ENCODE measurements at regions not wholly inside any gene's neighbourhood (a gene's known extent, or its start where the extent isn't known, plus 50 kb on each side); places are given as distances from the start of the nearest gene placed in this dataset.

- ChIA-PET POLR2A (no interaction called here), CTCF (no interaction called here)
- H3K36me3 ChIP-seq (ENCODE audit: control insufficient read depth in 2 of 2, insufficient read depth in 1 of 2, low read length in 2 of 2) = no peaks in the 10 kb centered on the region
- H3K27ac ChIP-seq (ENCODE audit: extremely low read depth, low read depth, low read length) = no peak overlapping the region
- TF ChIP-seq ZNF555 (tag by site-specific recombination; conservative IDR thresholded peaks at IDR 0.05) (no peak), ZSCAN18 (tag by site-specific recombination; IDR thresholded peaks at IDR 0.05) (no peak), HOXA7 (CRISPR knock-in tag; IDR thresholded peaks at IDR 0.05; ENCODE audit: borderline replicate concordance) (no peak), ZNF843 (tag by site-specific recombination; IDR thresholded peaks at IDR 0.05) (no peak), ZNF211 (tag by site-specific recombination; IDR thresholded peaks at IDR 0.05; ENCODE audit: low read depth) (no peak), ZNF10 (tag by site-specific recombination; IDR thresholded peaks at IDR 0.05) (no peak), ZNF571 (tag by site-specific recombination; IDR thresholded peaks at IDR 0.05) (no peak), ZNF174 (tag by site-specific recombination; IDR thresholded peaks at IDR 0.05) (no peak), ZNF48 (tag by site-specific recombination; IDR thresholded peaks at IDR 0.05) (no peak), ZNF280D (tag by site-specific recombination; IDR thresholded peaks at IDR 0.05) (no peak), ZNF600 (tag by site-specific recombination; IDR thresholded peaks at IDR 0.05) (no peak), ZNF664 (tag by site-specific recombination; IDR thresholded peaks at IDR 0.05) (no peak), ZNF155 (tag by site-specific recombination; IDR thresholded peaks at IDR 0.05) (no peak), ZBTB44 (tag by site-specific recombination; IDR thresholded peaks at IDR 0.05) (no peak), ZBTB26 (tag by site-specific recombination; optimal IDR thresholded peaks at IDR 0.05) (no peak), ZNF521 (tag by site-specific recombination; IDR thresholded peaks at IDR 0.05) (no peak), HOXD13 (CRISPR knock-in tag; IDR thresholded peaks at IDR 0.05; ENCODE audit: borderline replicate concordance) (no peak), ZNF416 (tag by site-specific recombination; IDR thresholded peaks at IDR 0.05) (no peak), SP3 (tag by site-specific recombination; IDR thresholded peaks at IDR 0.05) (no peak), OSR2 (tag by site-specific recombination; IDR thresholded peaks at IDR 0.05) (no peak)
- no peak overlapping the region for H3K4me3 ChIP-seq (ENCODE audit: low read depth, low read length)
- no peaks in the 10 kb centered on the region for H3K4me1 ChIP-seq (ENCODE audit: control insufficient read depth, insufficient read depth, low read length)
- H3K9me3 ChIP-seq (ENCODE audit: control insufficient read depth, insufficient read depth, low read depth, low read length) = no peaks in the 10 kb centered on the region
Measured at GRCh38 chrX:80207327-80207726, 192.8 kb downstream of the TBX22 start.

- Histone ChIP-seq H3K9me3 (ENCODE audit: control insufficient read depth, insufficient read depth, low read depth, low read length) (no peaks in the 10 kb centered on the region), H3K4me3 (ENCODE audit: low read depth, low read length) (no peak overlapping the region), H3K27ac (ENCODE audit: extremely low read depth, low read depth, low read length) (no peak overlapping the region), H3K36me3 (ENCODE audit: control insufficient read depth in 2 of 2, insufficient read depth in 1 of 2, low read length in 2 of 2) (no peaks in the 10 kb centered on the region), H3K4me1 (ENCODE audit: control insufficient read depth, insufficient read depth, low read length) (no peaks in the 10 kb centered on the region)
- ChIA-PET CTCF (no interaction called here), POLR2A (no interaction called here)
- no peak for TF ChIP-seq SCRT2 (tag by site-specific recombination; IDR thresholded peaks at IDR 0.05)
- TF ChIP-seq ZNF513 (tag by site-specific recombination; IDR thresholded peaks at IDR 0.05) = no peak
- TF ChIP-seq ZNF132 (tag by site-specific recombination; IDR thresholded peaks at IDR 0.05; ENCODE audit: borderline replicate concordance) = no peak
- TF ChIP-seq ZNF16 (tag by site-specific recombination; IDR thresholded peaks at IDR 0.05; ENCODE audit: low read depth) = no peak
- no peak for TF ChIP-seq ZNF398 (tag by site-specific recombination; IDR thresholded peaks at IDR 0.05)
- TF ChIP-seq ZNF704 (tag by site-specific recombination; IDR thresholded peaks at IDR 0.05) = no peak
Measured at GRCh38 chrX:80216086-80216485, 201.5 kb downstream of the TBX22 start.

Measured in HEK293 (cell line).